ENCODE measurements at regions not wholly inside any gene's neighbourhood (a gene's known extent, or its start where the extent isn't known, plus 50 kb on each side); places are given as distances from the start of the nearest gene placed in this dataset.

DNA sequence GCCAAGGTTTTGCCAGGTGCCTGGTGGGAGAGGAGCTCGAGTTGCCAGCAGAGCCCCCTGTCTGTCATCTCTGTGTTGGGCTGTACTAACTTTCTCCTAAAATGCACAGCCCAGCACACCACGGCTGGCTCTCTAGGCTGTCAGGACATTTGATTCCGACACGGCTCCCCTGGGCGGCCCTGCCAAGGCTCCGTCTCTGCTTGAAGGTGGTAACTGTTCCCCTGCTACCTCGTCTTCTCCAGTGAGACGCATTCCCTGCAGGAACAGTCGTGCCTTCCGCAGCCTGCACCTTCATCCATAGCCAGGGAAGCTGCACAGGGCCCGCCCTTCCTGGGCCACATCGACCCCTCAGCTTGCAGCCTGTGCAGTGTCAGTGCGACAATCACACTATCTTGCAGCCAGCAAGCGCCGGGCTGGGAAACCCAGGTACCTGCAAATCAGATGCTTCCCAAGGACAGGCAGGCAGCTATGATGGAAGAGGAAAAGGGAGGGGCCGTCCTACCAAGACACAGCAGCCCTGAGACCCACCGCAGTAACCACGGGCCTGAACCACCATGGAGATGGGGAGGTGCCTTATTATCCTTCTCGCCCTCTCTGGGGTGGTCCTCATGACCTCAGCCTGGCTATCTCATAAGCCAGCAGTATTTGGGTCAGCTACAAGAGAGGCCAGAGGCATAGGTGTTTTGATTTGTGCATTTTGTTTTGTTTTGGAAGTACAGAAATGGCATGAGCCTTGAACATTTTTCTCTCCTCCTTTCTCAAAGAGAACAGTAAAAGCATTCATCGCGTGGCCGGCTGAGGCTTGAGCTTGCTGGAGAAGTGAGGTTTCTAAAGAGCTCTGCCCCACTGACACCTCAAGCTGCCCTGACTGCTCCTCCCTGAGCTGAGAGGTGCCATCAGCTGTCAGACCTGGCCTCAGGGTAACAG is 361.7 kb upstream of the TNRC6C start:
- FAIRE-seq (no peak), DNase-seq (ENCODE audit: insufficient read length, low spot score) (no peak)
- TF ChIP-seq POU2F2 (IDR thresholded peaks at IDR 0.05; ENCODE audit: low read depth, low read length) (no peak), SPI1 (IDR thresholded peaks at IDR 0.05; ENCODE audit: low read depth, low read length) (no peak), POLR2A (IDR thresholded peaks at IDR 0.05; ENCODE audit: low read depth, low read length) (no peak), TAF1 (IDR thresholded peaks at IDR 0.05; ENCODE audit: low read depth, low read length) (no peak), PAX5 (IDR thresholded peaks at IDR 0.05; ENCODE audit: insufficient read depth, low read length, severe bottlenecking) (no peak), POLR2AphosphoS5 (IDR thresholded peaks at IDR 0.05; ENCODE audit: low read depth, low read length) (no peak)

DNA sequence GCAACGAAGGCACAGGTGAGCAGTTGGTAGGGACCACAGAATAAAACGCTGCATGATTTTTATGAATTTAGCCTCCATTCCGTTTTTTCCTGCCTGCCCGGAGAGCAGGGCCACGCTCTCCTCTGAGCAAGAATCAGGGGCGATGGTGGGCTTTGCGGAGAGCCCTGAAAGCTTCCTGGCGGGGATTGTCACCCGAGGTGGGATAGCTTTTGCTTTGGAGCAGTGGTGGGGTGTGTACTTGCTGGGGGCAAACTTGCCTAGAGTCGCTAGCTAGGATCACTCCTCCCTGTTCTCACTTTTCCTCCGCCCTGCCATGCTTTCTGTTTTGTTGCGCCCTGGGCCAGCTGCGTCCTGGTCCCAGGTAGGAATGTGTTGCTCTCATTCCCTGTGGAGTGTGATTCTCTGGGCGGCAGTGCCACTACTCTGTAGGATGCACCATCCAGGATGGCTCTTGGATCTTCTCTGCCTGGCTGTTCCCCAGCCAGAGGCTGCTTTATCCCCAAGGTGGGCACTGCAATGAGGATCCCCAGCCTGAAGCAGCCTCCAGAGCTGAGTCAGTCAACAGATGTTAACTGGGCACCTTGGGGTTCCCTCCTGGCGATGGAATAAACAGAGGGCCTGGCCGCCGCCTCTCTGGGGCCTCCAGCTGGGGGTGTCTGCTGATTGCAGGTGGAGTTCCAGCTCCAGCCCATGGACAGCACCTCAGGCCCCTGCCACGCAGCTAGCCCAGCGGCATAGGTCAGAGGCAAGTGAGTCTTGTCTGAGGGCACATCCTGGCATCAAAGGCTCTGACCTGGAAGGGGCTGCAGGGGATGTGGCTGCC is 360.9 kb upstream of the TNRC6C start:
- no peak for DNase-seq (ENCODE audit: insufficient read length, low spot score)
- FAIRE-seq, result no peak
- TF ChIP-seq POLR2A (IDR thresholded peaks at IDR 0.05; ENCODE audit: low read depth, low read length) (no peak), TAF1 (IDR thresholded peaks at IDR 0.05; ENCODE audit: low read depth, low read length) (no peak), SPI1 (IDR thresholded peaks at IDR 0.05; ENCODE audit: low read depth, low read length) (no peak), POLR2AphosphoS5 (IDR thresholded peaks at IDR 0.05; ENCODE audit: low read depth, low read length) (no peak), PAX5 (IDR thresholded peaks at IDR 0.05; ENCODE audit: insufficient read depth, low read length, severe bottlenecking) (no peak), POU2F2 (IDR thresholded peaks at IDR 0.05; ENCODE audit: low read depth, low read length) (no peak)

DNA sequence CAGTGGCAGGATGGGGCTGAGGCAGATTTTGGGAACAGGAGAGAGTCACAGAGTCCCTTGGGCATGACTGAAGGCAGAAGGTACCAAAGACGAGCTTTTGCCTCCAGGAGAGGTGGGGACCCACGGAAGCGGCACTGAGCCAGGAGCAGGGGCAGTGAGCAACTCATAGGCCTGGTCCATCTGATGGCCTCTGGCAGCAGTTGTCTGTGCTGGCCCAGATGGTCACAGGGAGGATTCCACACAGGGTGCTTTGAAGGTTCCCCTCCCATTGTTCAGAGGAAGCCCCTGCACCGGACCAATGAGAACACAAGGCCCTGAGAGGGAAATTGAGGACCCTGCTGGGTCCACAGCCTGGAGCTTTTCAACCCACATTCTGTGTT is 360.3 kb upstream of the TNRC6C start:
- no peak for DNase-seq (ENCODE audit: insufficient read length, low spot score)
- TF ChIP-seq TAF1 (IDR thresholded peaks at IDR 0.05; ENCODE audit: low read depth, low read length) (no peak), POLR2A (IDR thresholded peaks at IDR 0.05; ENCODE audit: low read depth, low read length) (no peak), PAX5 (IDR thresholded peaks at IDR 0.05; ENCODE audit: insufficient read depth, low read length, severe bottlenecking) (no peak), SPI1 (IDR thresholded peaks at IDR 0.05; ENCODE audit: low read depth, low read length) (no peak), POU2F2 (IDR thresholded peaks at IDR 0.05; ENCODE audit: low read depth, low read length) (no peak), POLR2AphosphoS5 (IDR thresholded peaks at IDR 0.05; ENCODE audit: low read depth, low read length) (no peak)
- FAIRE-seq, result no peak

GRCh38 chr17:77599699-77600098 is 358.8 kb upstream of the TNRC6C start:
- no peak for FAIRE-seq
- no peak for DNase-seq (ENCODE audit: insufficient read length, low spot score)
- TF ChIP-seq POLR2A (IDR thresholded peaks at IDR 0.05; ENCODE audit: low read depth, low read length), result no peak
- no peak for TF ChIP-seq SPI1 (IDR thresholded peaks at IDR 0.05; ENCODE audit: low read depth, low read length)
- TF ChIP-seq POU2F2 (IDR thresholded peaks at IDR 0.05; ENCODE audit: low read depth, low read length), result no peak
- no peak for TF ChIP-seq POLR2AphosphoS5 (IDR thresholded peaks at IDR 0.05; ENCODE audit: low read depth, low read length)
- TF ChIP-seq TAF1 (IDR thresholded peaks at IDR 0.05; ENCODE audit: low read depth, low read length), result no peak
- TF ChIP-seq PAX5 (IDR thresholded peaks at IDR 0.05; ENCODE audit: insufficient read depth, low read length, severe bottlenecking), result no peak

DNA sequence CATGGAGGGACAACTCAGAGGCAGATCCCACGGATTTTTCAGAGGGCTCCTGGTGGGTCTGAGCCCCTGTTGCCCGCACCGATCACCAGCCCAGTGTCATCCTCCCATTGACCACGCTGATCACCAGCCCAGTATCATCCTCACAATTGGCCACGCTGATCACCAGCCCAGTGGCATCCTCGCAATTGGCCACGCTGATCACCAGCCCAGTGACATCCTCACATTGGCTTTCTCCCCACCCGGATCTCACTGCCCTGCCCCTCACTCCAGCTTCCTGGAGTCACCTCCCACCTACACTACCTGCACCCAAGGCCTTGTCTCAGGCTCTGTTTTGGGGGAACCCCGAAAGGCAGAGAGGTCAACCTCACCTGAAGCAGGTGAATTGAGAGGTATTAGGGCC is 358.2 kb upstream of the TNRC6C start:
- TF ChIP-seq POU2F2 (IDR thresholded peaks at IDR 0.05; ENCODE audit: low read depth, low read length), result no peak
- TF ChIP-seq POLR2A (IDR thresholded peaks at IDR 0.05; ENCODE audit: low read depth, low read length), result no peak
- no peak for TF ChIP-seq TAF1 (IDR thresholded peaks at IDR 0.05; ENCODE audit: low read depth, low read length)
- no peak for TF ChIP-seq SPI1 (IDR thresholded peaks at IDR 0.05; ENCODE audit: low read depth, low read length)
- no peak for TF ChIP-seq PAX5 (IDR thresholded peaks at IDR 0.05; ENCODE audit: insufficient read depth, low read length, severe bottlenecking)
- no peak for TF ChIP-seq POLR2AphosphoS5 (IDR thresholded peaks at IDR 0.05; ENCODE audit: low read depth, low read length)
- DNase-seq (ENCODE audit: insufficient read length, low spot score), result no peak
- no peak for FAIRE-seq

- FAIRE-seq (no peak), DNase-seq (ENCODE audit: insufficient read length, low spot score) (no peak)
- TF ChIP-seq TAF1 (IDR thresholded peaks at IDR 0.05; ENCODE audit: low read depth, low read length), result no peak
- no peak for TF ChIP-seq POLR2AphosphoS5 (IDR thresholded peaks at IDR 0.05; ENCODE audit: low read depth, low read length)
- no peak for TF ChIP-seq SPI1 (IDR thresholded peaks at IDR 0.05; ENCODE audit: low read depth, low read length)
- TF ChIP-seq PAX5 (IDR thresholded peaks at IDR 0.05; ENCODE audit: insufficient read depth, low read length, severe bottlenecking), result no peak
- no peak for TF ChIP-seq POLR2A (IDR thresholded peaks at IDR 0.05; ENCODE audit: low read depth, low read length)
- no peak for TF ChIP-seq POU2F2 (IDR thresholded peaks at IDR 0.05; ENCODE audit: low read depth, low read length)
Measured at GRCh38 chr17:77601054-77601979, 357.2 kb upstream of the TNRC6C start.

GRCh38 chr17:77602062-77602746 is 356.3 kb upstream of the TNRC6C start:
- TF ChIP-seq TAF1 (IDR thresholded peaks at IDR 0.05; ENCODE audit: low read depth, low read length) (no peak), POLR2A (IDR thresholded peaks at IDR 0.05; ENCODE audit: low read depth, low read length) (no peak), POU2F2 (IDR thresholded peaks at IDR 0.05; ENCODE audit: low read depth, low read length) (no peak), PAX5 (IDR thresholded peaks at IDR 0.05; ENCODE audit: insufficient read depth, low read length, severe bottlenecking) (no peak), SPI1 (IDR thresholded peaks at IDR 0.05; ENCODE audit: low read depth, low read length) (no peak), POLR2AphosphoS5 (IDR thresholded peaks at IDR 0.05; ENCODE audit: low read depth, low read length) (no peak)
- DNase-seq (ENCODE audit: insufficient read length, low spot score) (no peak), FAIRE-seq (no peak)
